Stimulated activated CD4-positive, alpha-beta T cell treated with anti-CD3 and anti-CD28 coated beads, TNF-alpha, amount 100 ng/mL, for 1 hour (primary cell): ENCODE measurements at regions not wholly inside any gene's neighbourhood (a gene's known extent, or its start where the extent isn't known, plus 50 kb on each side); places are given as distances from the start of the nearest gene placed in this dataset.

Experiments
- DNase-seq, 3 donors: peaks; one replicate each; pipeline ENCODE4 v3.0.0-alpha.2; 2020; ENCODE audit warnings: low read depth in 3 of 3, low spot score in 1 of 3

- DNase-seq = no peak
These were observed 83.2 kb upstream of the DNAH14 start for GRCh38 chr1:224846119-224846907.

GRCh38 chr1:224850446-224850845, 79.0 kb upstream of the DNAH14 start:
- DNase-seq = no peak

GRCh38 chr1:224851210-224851847, 78.1 kb upstream of the DNAH14 start:
- peak; percentile 0 to 22 (median 10) for DNase-seq

GRCh38 chr1:224851848-224852261, 77.6 kb upstream of the DNAH14 start:
- DNase-seq = no peak

GRCh38 chr1:224852901-224853568, 76.4 kb upstream of the DNAH14 start:
- no peak for DNase-seq

GRCh38 chr1:224856973-224857372, 72.5 kb upstream of the DNAH14 start:
- no peak for DNase-seq

- DNase-seq = no peak
These were observed 69.8 kb upstream of the DNAH14 start for GRCh38 chr1:224859651-224860050.

- DNase-seq = no peak
These were observed 68.8 kb upstream of the DNAH14 start for GRCh38 chr1:224860488-224861338.

GRCh38 chr1:224861339-224861716, 68.1 kb upstream of the DNAH14 start:
- DNase-seq = no peak

- no peak for DNase-seq
These were observed 66.0 kb upstream of the DNAH14 start for GRCh38 chr1:224863486-224863885.

GRCh38 chr1:224864006-224864405, 65.5 kb upstream of the DNAH14 start:
- DNase-seq = no peak

GRCh38 chr1:224865510-224865909, 64.0 kb upstream of the DNAH14 start:
- DNase-seq = no peak

- no peak for DNase-seq
These were observed 62.5 kb upstream of the DNAH14 start for GRCh38 chr1:224866940-224867339.

- DNase-seq = no peak
These were observed 61.8 kb upstream of the DNAH14 start for GRCh38 chr1:224867715-224868114.

- no peak for DNase-seq
These were observed 56.5 kb upstream of the DNAH14 start for GRCh38 chr1:224872832-224873433.

- DNase-seq = no peak
These were observed 55.8 kb upstream of the DNAH14 start for GRCh38 chr1:224873434-224874369.

GRCh38 chr1:224874775-224875174, 54.7 kb upstream of the DNAH14 start:
- no peak for DNase-seq

GRCh38 chr1:224879162-224879803, 50.2 kb upstream of the DNAH14 start:
- DNase-seq = no peak
